ENCODE measurements at regions not wholly inside any gene's neighbourhood (a gene's known extent, or its start where the extent isn't known, plus 50 kb on each side); places are given as distances from the start of the nearest gene placed in this dataset.
A peak's percentile ranks its signal among the peaks of the same experiment; 100 is the strongest.

- DNase-seq (ENCODE audit: low spot score): no peak
Measured at GRCh38 chr10:3430501-3430900, 257.9 kb upstream of the PITRM1 start.

DNA sequence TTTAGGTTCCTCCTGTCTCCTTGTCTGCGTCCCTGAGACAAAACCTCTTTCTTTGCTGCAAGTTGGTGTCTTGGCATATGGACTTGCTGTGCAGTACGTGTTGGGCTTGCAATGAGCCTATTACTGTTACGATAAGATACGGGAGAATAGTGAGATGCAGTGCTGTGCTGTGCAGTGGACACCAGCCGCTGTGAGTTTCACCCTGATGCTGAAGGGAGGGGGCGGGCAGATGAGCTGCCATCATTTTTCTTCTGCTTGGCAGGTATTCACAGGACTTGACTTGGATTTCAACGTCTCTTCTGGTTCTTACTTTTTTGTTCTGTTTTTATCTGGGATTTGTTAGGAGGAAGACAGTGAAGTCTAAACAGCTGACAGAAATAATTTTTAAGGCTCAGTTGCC lies 257.1 kb upstream of the PITRM1 start:
- no peak for DNase-seq (ENCODE audit: low spot score)

- peak; percentile 45 for DNase-seq (ENCODE audit: low spot score)
Measured at GRCh38 chr10:3428826-3429225, 256.2 kb upstream of the PITRM1 start.

GRCh38 chr10:3427950-3428354 lies 255.4 kb upstream of the PITRM1 start:
- no peak for DNase-seq (ENCODE audit: low spot score)

- no peak for DNase-seq (ENCODE audit: low spot score)
Measured at GRCh38 chr10:3427347-3427746, 254.8 kb upstream of the PITRM1 start.

DNA sequence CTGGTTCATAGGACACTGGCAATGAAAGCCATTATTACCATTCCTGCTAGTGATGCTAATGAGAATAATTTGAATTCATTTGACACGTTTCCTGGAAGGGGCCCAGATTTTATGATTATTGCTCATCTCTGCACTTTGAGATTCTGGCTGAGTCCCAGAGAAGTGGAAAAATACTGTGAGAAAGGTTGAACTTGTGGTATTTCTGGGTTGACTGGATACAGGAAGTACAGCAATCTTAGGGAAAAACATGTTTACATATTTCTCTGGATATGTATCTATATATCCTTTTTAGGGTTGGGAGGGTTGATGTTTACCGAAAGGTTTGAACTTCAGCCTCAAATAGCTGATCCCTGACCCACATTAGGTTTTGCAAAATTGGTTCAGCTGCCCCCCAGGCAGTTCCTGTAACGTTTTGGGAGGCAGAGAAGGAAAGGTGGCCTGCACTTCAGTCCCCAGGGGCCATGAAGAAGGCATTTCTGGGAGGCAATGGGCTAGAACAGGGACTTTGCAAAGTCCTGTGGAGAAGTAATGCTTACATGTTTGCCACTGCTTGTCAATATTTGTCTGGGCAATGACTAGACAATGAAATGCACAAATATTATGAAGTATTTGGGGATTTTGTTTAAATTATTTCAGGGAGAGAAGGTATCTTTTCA lies 253.7 kb upstream of the PITRM1 start:
- peak; percentile 81 for DNase-seq (ENCODE audit: low spot score)

DNA sequence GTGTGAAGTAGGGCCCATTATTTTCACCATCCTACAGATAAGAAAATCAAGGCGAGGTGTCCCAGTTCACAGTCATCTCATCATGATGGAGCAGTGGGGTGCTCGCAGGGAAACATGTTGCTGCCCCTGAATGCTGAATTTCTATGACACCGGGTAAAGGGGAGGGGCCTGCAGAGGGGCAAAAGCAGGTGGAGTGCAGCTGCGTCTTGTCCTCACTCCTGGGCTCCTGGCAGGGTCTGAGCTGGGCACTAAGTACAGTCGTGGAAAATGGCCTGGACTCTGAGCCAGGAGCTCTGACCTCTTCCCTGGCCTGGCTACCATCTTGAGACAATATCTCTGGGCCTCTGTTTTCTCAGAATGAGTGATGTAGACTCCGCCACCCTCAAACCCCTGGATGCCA lies 253.1 kb upstream of the PITRM1 start:
- DNase-seq (ENCODE audit: low spot score): no peak

GRCh38 chr10:3425261-3425660 lies 252.7 kb upstream of the PITRM1 start:
- no peak for DNase-seq (ENCODE audit: low spot score)

GRCh38 chr10:3424111-3424851 lies 251.7 kb upstream of the PITRM1 start:
- DNase-seq (ENCODE audit: low spot score): peak; percentile 46

DNA sequence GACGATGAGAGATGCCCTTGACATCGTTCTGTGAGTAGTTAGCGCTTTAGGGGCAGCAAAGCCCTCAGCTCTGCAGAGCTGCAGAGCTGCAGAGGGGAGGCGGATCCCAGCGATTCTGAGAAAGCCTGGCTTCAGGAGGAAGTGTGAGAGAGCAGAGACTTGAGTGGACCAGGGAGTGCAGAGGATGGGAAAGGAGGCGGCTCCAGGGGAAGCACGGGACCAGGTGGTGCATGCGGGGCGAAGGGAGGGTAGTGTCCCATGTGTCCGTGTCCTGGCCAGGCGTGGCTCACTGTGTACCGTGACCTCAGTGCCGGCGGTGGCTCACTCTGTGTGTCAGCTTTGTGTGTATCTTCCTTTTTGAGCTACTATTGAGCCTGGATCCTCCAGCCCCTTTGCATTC lies 250.8 kb upstream of the PITRM1 start:
- no peak for DNase-seq (ENCODE audit: low spot score)

GRCh38 chr10:3422282-3422681 lies 249.7 kb upstream of the PITRM1 start:
- DNase-seq (ENCODE audit: low spot score): no peak

DNA sequence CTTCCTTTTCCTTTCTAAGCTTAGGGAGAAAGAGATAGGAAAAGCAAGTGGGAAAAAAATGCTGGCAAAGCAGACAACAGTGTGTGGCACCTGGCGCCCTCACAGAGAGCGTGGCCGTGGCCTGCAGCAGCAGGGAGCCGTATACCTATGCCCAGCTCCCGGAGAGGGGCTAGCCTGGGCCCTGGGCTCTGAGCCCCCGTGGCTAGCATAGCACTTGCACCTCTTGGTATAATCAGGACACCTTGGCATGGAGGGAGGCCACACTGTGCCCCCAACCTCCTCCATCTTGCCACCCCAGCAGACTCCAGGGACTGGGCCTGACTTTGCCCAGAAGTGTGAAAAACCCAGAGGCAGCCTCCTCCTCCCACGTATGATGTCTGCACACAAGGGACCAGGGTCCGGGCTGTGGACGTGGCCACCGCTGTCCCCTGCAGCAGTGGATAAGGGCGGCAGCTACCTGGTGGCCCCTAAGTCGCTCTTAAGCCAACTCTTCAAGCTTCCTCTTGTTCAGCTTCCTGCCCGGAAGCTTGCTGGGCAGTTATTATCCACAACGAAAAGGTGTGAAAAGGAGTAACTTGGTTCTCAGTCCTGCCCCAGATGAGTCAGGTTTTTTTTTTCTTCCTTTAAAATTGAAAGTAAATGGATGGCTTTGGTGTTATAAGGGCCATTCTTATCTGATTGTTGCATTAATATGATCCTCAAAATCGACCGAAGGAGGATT lies 249.1 kb upstream of the PITRM1 start:
- no peak for DNase-seq (ENCODE audit: low spot score)

DNA sequence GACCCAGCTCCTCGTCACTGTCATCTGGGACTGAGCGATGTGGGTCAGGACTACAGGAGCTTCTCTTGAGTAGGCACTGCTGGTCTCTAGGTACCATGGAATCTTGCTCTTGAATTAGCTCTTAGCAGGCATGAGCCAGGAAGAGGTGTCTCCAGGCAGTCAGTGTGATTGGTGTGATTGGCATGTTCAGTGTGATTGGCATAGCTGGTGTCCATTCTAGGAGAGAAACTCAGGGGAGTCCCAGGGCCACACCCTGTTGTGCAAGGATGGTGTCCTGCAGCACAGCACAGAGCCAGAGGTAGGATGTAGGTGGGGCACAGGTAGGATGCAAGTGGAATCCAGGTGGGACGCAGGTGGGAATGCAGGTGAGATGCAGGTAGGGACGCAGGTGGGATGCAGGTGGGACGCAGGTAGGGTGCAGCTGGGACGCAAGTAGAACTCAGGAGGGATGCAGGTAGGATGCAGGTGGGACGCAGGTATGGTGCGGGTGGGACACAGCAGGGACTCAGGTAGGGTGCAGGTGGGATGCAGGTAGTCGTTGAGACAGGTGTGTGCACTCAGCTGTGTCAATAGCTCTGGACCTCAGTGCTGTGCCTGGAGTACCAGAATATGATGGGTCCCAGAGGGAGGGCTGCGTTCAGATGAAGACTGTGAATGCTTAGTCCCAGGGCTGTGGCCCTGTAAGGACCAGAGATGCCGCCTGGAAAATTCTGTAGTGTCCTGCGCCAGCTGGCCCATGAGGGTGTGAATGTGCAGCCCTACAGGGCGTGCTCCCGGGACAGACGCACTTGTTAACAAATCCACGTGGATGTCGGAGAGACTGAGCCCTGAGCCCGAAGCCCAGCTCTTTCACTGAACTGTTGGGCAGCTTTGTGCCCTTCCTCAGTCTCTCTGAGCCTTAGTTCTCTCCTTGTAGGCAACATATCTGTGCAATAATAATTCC lies 248.2 kb upstream of the PITRM1 start:
- DNase-seq (ENCODE audit: low spot score): no peak

DNA sequence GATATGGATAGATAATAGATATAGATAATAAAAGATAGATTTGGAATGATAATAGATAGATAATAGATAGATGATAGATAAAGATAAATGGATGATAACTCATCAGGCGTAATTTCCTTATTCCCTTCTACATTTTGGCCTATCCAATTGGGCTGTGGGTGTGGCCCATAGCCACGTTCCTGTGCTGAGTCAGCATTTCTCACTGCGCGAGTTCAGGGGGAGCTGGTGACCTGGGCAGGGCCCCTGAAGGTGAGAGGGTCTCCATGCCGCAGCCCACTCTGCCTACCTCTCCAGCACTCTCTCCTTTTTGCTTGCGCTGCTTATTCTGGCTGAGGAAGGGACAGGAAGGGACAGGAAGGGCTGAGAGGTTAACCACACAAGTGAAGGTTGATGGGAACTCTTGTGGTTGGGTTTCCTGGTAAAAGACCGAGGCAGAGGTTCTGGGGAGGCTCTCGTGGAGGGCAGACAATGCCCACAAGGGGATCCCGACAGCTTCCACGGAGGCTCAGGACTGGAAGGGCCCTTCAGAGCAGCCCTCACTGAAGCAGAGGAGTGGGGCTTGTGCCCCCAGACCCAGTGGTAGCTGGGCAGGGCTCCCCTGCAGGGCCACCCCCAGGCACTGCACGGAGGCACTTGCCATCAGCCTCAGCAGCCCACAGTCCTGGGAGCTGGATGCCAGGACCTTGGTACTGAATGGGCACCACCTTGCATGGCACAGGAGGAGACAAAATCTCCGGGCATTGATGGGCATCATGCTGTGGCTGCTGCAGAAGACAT lies 247.3 kb upstream of the PITRM1 start:
- DNase-seq (ENCODE audit: low spot score): no peak

- DNase-seq (ENCODE audit: low spot score): no peak
Measured at GRCh38 chr10:3418926-3419325, 246.3 kb upstream of the PITRM1 start.

- no peak for DNase-seq (ENCODE audit: low spot score)
Measured at GRCh38 chr10:3418041-3418754, 245.6 kb upstream of the PITRM1 start.

DNA sequence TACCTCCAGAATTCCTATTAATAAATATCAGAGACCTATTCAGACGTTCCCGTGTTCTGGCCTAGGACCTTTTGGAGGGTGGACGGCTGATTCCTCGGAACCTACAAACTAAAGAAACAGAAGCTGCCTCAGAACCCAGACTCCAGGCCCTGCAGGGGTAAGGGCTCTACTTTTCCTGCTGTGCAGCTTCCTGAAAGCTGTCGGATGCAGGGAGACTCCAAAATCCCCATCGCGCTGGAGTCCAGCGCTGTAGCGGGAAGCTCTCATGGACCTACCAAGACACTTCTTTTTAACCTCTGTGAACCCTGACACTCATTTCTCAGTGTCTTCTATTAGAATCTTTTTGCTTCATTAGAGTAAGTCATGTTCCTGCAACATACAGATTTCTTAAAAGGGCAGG lies 244.5 kb upstream of the PITRM1 start:
- no peak for DNase-seq (ENCODE audit: low spot score)

DNA sequence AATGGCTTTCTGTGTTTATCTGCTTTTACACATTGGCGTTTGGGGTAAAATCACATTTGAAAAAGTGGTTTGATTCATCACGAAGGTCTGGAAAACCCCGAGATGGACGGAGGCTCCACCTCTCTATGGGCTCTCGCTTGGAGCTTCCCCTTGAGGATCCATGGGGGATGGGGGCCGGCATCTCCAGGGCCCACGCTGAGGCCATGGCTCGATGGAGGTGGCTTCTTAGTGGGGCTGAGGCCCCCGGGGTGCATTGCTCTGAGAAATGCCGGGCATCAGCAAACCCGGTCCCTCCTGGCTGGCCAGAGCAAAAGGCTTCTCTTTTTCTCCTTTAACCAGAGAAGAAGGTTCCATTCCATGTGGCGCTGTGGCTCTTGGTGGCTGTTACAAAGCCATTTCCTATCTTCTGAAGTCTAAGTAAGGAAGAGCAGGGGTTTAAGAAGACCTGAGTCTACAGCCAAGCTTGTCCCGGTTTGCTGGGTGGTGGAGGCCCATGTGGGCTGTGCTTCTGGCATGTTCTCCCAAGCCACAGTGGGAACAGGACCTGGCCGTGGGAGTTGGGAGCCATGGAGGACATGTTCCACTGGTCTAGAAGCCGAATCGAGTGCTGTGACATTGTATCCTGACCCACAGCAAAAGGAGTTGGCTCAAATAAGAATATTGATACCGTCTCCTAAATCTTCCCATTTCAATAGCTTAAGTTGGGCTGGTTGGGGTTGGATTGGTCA lies 243.5 kb upstream of the PITRM1 start:
- no peak for DNase-seq (ENCODE audit: low spot score)

GRCh38 chr10:3415038-3415736 lies 242.6 kb upstream of the PITRM1 start:
- peak; percentile 24 for DNase-seq (ENCODE audit: low spot score)

All from HT-29 (cell line).